HL-60 (cell line): ENCODE measurements at regions not wholly inside any gene's neighbourhood (a gene's known extent, or its start where the extent isn't known, plus 50 kb on each side); places are given as distances from the start of the nearest gene placed in this dataset.

ENCODE experiments used
- DNase-seq, 2 experiments: peaks; one replicate each; pipeline ENCODE4 v3.0.0-alpha.2; 2010 to 2020; ENCODE audit warnings: low read depth in 1 of 2, low spot score in 1 of 2
- H3K27ac ChIP-seq: fragments of 250-450 bp; sonication (Bioruptor Pico); replicated peaks from 2 replicates; pipeline ENCODE4 v1.5.1; 2020; ENCODE audit warnings: mild to moderate bottlenecking, moderate library complexity
- H3K27me3 ChIP-seq: fragments of 250-450 bp; sonication (Bioruptor Pico); 2 replicates; pipeline ENCODE4 v1.5.1; 2021; ENCODE audit warnings: mild to moderate bottlenecking, moderate library complexity; ENCODE audit not compliant: insufficient read depth, poor library complexity, severe bottlenecking
- H3K4me3 ChIP-seq: replicated peaks from 2 replicates; pipeline ENCODE4 v1.5.1; 2011; ENCODE audit warnings: mild to moderate bottlenecking, control low read depth, low read length; ENCODE audit not compliant: insufficient read depth
- GABPA ChIP-seq: IDR thresholded peaks from 2 replicates; pipeline ENCODE4 v1.6.1; 2012; ENCODE audit warnings: low read depth
- POLR2AphosphoS5 ChIP-seq: IDR thresholded peaks from 2 replicates; pipeline ENCODE4 v1.6.1; 2012; ENCODE audit warnings: low read depth
- SPI1 ChIP-seq: IDR thresholded peaks from 2 replicates; pipeline ENCODE4 v1.6.1; 2012; ENCODE audit warnings: low read depth, mild to moderate bottlenecking, borderline replicate concordance
- TF ChIP-seq, protein P1 (sequence below): IDR thresholded peaks from 2 replicates; pipeline ENCODE4 v1.6.1; 2012; ENCODE audit warnings: low read depth; ENCODE audit not compliant: insufficient replicate concordance
- TF ChIP-seq, protein P2 (sequence below): IDR thresholded peaks from one replicate; pipeline ENCODE4 v1.5.1; 2011; ENCODE audit warnings: low read length, control low read depth, inconsistent platforms; ENCODE audit not compliant: insufficient read depth

DNA sequence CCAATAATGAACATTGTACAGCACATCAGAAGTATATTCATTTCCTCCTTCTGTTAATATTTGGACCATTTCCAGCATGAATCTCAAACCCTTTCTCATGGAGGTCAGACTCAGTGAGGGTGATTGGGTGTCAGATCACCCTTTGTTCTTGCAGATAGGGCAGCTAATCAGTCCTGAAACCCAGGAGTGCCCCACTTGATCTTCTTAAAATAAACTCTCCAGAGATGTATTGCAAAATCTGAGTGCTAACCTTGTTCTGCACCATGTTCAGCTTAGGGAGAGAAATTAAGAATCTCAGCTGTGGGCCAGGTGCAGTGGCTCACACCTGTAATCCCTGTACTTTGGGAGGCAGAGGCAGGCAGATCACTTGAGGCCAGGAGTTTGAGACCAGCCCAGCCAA, 869.4 kb downstream of the TYW1 start:
- Histone ChIP-seq H3K27ac (no peak overlapping the region), H3K4me3 (no peak overlapping the region), H3K27me3 (no peaks in the 10 kb centered on the region)
- TF ChIP-seq, protein P1, sequence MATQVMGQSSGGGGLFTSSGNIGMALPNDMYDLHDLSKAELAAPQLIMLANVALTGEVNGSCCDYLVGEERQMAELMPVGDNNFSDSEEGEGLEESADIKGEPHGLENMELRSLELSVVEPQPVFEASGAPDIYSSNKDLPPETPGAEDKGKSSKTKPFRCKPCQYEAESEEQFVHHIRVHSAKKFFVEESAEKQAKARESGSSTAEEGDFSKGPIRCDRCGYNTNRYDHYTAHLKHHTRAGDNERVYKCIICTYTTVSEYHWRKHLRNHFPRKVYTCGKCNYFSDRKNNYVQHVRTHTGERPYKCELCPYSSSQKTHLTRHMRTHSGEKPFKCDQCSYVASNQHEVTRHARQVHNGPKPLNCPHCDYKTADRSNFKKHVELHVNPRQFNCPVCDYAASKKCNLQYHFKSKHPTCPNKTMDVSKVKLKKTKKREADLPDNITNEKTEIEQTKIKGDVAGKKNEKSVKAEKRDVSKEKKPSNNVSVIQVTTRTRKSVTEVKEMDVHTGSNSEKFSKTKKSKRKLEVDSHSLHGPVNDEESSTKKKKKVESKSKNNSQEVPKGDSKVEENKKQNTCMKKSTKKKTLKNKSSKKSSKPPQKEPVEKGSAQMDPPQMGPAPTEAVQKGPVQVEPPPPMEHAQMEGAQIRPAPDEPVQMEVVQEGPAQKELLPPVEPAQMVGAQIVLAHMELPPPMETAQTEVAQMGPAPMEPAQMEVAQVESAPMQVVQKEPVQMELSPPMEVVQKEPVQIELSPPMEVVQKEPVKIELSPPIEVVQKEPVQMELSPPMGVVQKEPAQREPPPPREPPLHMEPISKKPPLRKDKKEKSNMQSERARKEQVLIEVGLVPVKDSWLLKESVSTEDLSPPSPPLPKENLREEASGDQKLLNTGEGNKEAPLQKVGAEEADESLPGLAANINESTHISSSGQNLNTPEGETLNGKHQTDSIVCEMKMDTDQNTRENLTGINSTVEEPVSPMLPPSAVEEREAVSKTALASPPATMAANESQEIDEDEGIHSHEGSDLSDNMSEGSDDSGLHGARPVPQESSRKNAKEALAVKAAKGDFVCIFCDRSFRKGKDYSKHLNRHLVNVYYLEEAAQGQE: no peak
- TF ChIP-seq, protein P2, sequence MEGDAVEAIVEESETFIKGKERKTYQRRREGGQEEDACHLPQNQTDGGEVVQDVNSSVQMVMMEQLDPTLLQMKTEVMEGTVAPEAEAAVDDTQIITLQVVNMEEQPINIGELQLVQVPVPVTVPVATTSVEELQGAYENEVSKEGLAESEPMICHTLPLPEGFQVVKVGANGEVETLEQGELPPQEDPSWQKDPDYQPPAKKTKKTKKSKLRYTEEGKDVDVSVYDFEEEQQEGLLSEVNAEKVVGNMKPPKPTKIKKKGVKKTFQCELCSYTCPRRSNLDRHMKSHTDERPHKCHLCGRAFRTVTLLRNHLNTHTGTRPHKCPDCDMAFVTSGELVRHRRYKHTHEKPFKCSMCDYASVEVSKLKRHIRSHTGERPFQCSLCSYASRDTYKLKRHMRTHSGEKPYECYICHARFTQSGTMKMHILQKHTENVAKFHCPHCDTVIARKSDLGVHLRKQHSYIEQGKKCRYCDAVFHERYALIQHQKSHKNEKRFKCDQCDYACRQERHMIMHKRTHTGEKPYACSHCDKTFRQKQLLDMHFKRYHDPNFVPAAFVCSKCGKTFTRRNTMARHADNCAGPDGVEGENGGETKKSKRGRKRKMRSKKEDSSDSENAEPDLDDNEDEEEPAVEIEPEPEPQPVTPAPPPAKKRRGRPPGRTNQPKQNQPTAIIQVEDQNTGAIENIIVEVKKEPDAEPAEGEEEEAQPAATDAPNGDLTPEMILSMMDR: no peak
- TF ChIP-seq POLR2AphosphoS5 (no peak), GABPA (no peak), SPI1 (no peak)
- no peak for DNase-seq

DNA sequence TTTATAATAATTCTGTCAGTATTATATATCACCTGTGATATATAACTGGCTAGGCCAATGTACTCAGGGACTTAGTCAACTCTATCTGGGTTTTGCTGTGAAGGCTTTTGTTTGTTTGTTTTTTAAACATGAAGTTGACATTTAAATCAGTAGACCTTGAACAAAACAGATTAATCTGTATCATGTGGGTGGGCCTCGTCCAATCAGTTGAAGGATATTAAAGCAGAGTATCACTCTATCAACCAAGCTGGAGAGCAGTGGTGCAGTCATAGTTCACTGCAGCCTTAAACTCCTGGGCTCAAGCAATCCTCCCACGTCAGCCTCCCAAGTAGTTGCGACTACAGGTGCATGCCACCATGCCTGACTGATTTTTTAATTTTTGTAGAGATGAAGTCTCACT, 870.2 kb downstream of the TYW1 start:
- no peak overlapping the region for H3K4me3 ChIP-seq
- no peak for DNase-seq
- H3K27ac ChIP-seq: no peak overlapping the region
- no peaks in the 10 kb centered on the region for H3K27me3 ChIP-seq
- TF ChIP-seq, protein P1: no peak
- TF ChIP-seq GABPA (no peak), SPI1 (no peak)
- TF ChIP-seq, protein P2: no peak

DNA sequence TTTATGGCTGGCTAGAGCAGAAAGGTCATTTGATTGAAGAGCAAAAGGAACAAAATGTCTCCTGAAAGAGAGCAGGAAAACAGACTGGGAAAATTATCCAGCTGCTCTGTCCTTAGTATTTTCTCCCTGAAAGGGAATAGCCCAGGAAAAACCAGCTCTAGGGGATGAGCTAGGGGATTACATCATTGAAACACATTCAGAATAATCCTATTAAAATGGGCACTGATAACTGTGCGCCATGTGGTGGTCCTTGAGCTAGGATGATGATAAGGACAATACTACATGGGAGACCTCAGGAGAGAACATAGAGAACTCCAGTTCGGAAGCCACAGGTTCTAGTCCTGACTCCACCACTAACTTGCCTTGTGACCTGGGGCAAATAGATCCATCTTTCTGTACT, 873.8 kb downstream of the TYW1 start:
- TF ChIP-seq, protein P1: no peak
- no peak for TF ChIP-seq SPI1
- no peak for DNase-seq
- Histone ChIP-seq H3K27ac (no peak overlapping the region), H3K4me3 (no peak overlapping the region), H3K27me3 (no peaks in the 10 kb centered on the region)

DNA sequence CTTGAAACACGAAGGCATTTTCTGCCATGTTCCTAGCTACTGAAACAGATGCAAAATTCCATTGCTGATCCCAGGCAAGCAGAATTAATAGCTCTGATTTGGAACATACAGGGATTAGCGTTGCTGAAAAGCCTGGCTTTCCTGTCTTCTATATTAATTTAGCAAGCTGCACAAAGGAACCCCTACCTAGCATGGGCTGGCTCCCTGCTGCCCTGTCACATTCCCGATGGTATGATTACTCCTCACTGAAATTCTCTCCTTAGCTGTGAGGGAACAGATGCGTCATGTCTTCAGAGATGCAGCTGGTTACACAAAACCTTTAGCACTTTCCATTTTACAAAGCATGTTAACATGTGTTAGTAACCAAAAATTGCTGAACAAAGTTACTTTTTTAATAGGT, 878.9 kb downstream of the TYW1 start:
- TF ChIP-seq GABPA (no peak), POLR2AphosphoS5 (no peak), SPI1 (no peak)
- TF ChIP-seq, protein P1: no peak
- TF ChIP-seq, protein P2: no peak
- no peak overlapping the region for H3K27ac ChIP-seq
- H3K27me3 ChIP-seq: no peaks in the 10 kb centered on the region
- H3K4me3 ChIP-seq: no peak overlapping the region
- no peak for DNase-seq
